GM23338 (cell line): ENCODE measurements at regions not wholly inside any gene's neighbourhood (a gene's known extent, or its start where the extent isn't known, plus 50 kb on each side); places are given as distances from the start of the nearest gene placed in this dataset.

Experiments
- ATAC-seq: fragments of 200-7000 bp; cut with Tn5 transposase; 3 replicates; pipeline ENCODE4 v1.9.1; 2020
- DNase-seq: peaks from one replicate; pipeline ENCODE4 v3.0.0-alpha.2; 2015; ENCODE audit warnings: low spot score
- H2AFZ ChIP-seq: fragments of 200-600 bp; sonication (generic); 2 replicates; pipeline ENCODE4 v1.8.0; 2016; ENCODE audit warnings: antibody characterized with exemption, mild to moderate bottlenecking, moderate library complexity
- H3F3A ChIP-seq: fragments of 200-600 bp; sonication (generic); replicated peaks from 2 replicates; pipeline ENCODE4 v1.8.0; 2017; ENCODE audit warnings: antibody characterized with exemption, mixed run types, low read depth
- H3K27ac ChIP-seq: fragments of 200-600 bp; sonication (generic); 2 replicates; pipeline ENCODE4 v1.6.1; 2016; ENCODE audit warnings: low read depth
- H3K27me3 ChIP-seq: fragments of 200-600 bp; sonication (generic); 2 replicates; pipeline ENCODE4 v1.8.0; 2016; ENCODE audit warnings: mild to moderate bottlenecking, mixed run types, moderate library complexity; ENCODE audit not compliant: insufficient read depth
- H3K36me3 ChIP-seq: fragments of 200-600 bp; sonication (generic); 2 replicates; pipeline ENCODE4 v1.8.0; 2016; ENCODE audit warnings: mild to moderate bottlenecking; ENCODE audit not compliant: insufficient read depth
- H3K4me1 ChIP-seq: fragments of 200-600 bp; sonication (generic); 2 replicates; pipeline ENCODE4 v1.8.0; 2016; ENCODE audit warnings: mild to moderate bottlenecking, moderate library complexity; ENCODE audit not compliant: insufficient read depth
- H3K4me2 ChIP-seq: fragments of 200-600 bp; sonication (generic); 2 replicates; pipeline ENCODE4 v1.7.1; 2017; ENCODE audit warnings: mixed run types
- H3K4me3 ChIP-seq: fragments of 200-600 bp; sonication (generic); 2 replicates; pipeline ENCODE4 v1.6.1; 2016; ENCODE audit warnings: mixed run types
- H3K79me2 ChIP-seq: fragments of 200-600 bp; sonication (generic); replicated peaks from 2 replicates; pipeline ENCODE4 v1.8.0; 2017; ENCODE audit warnings: mild to moderate bottlenecking; ENCODE audit not compliant: insufficient read depth
- H3K9me2 ChIP-seq: fragments of 200-600 bp; sonication (generic); 2 replicates; pipeline ENCODE4 v1.8.0; 2017; ENCODE audit not compliant: insufficient read depth
- H4K20me1 ChIP-seq: fragments of 200-600 bp; sonication (generic); replicated peaks from 2 replicates; pipeline ENCODE4 v1.8.0; 2017; ENCODE audit warnings: mild to moderate bottlenecking; ENCODE audit not compliant: insufficient read depth
- H3K27ac Mint-ChIP-seq: 2 replicates; pipeline ENCODE4 v1.8.0; 2020; ENCODE audit warnings: inconsistent platforms, mild to moderate bottlenecking, moderate library complexity, mixed read lengths
- H3K27me3 Mint-ChIP-seq: 3 replicates; pipeline ENCODE4 v1.8.0; 2022; ENCODE audit warnings: low read depth, mild to moderate bottlenecking, moderate library complexity, mixed read lengths, inconsistent platforms; ENCODE audit not compliant: insufficient read depth, poor library complexity
- H3K36me3 Mint-ChIP-seq: 3 replicates; pipeline ENCODE4 v1.8.0; 2021; ENCODE audit warnings: low read depth, mild to moderate bottlenecking, inconsistent platforms, moderate library complexity, mixed read lengths
- H3K4me1 Mint-ChIP-seq: 3 replicates; pipeline ENCODE4 v1.8.0; 2020; ENCODE audit warnings: mild to moderate bottlenecking, inconsistent platforms, mixed read lengths
- H3K4me3 Mint-ChIP-seq: 3 replicates; pipeline ENCODE4 v1.8.0; 2021; ENCODE audit warnings: moderate library complexity, mild to moderate bottlenecking, inconsistent platforms, mixed read lengths
- H3K9me3 Mint-ChIP-seq: 3 replicates; pipeline ENCODE4 v1.8.0; 2020; ENCODE audit warnings: moderate library complexity, mild to moderate bottlenecking, inconsistent platforms, mixed read lengths
- CREB1 ChIP-seq: fragments of 250-450 bp; sonication (Bioruptor Pico); IDR thresholded peaks from 2 replicates; pipeline ENCODE4 v1.5.0; 2020; ENCODE audit warnings: low read depth, mild to moderate bottlenecking, moderate library complexity
- EZH2 ChIP-seq: fragments of 200-600 bp; sonication (generic); IDR thresholded peaks from one replicate; pipeline ENCODE4 v1.8.0; 2017; ENCODE audit warnings: antibody characterized with exemption, mild to moderate bottlenecking, low read depth; ENCODE audit not compliant: unreplicated experiment
- EZH2phosphoT487 ChIP-seq: fragments of 200-600 bp; sonication (generic); IDR thresholded peaks from one replicate; pipeline ENCODE4 v1.8.1; 2018; ENCODE audit warnings: antibody characterized with exemption; ENCODE audit not compliant: unreplicated experiment
- JUNB ChIP-seq: IDR thresholded peaks from one replicate; pipeline ENCODE4 v1.6.1; 2016; ENCODE audit warnings: antibody characterized with exemption; ENCODE audit not compliant: unreplicated experiment
- NANOG ChIP-seq: IDR thresholded peaks from 2 replicates; pipeline ENCODE4 v1.6.1; 2016; ENCODE audit warnings: antibody characterized with exemption, borderline replicate concordance
- STAT1 ChIP-seq: IDR thresholded peaks from one replicate; pipeline ENCODE4 v1.6.1; 2016; ENCODE audit warnings: antibody characterized with exemption; ENCODE audit not compliant: unreplicated experiment
- ZNF114 ChIP-seq: fragments of 250-450 bp; sonication (Bioruptor Pico); IDR thresholded peaks from 2 replicates; pipeline ENCODE4 v1.5.0; 2020; ENCODE audit warnings: mild to moderate bottlenecking, moderate library complexity
- ZNF331 ChIP-seq: fragments of 250-450 bp; sonication (Bioruptor Pico); IDR thresholded peaks from 2 replicates; pipeline ENCODE4 v1.5.0; 2020; ENCODE audit warnings: low read depth, mild to moderate bottlenecking, moderate library complexity
- TF ChIP-seq, protein P1 (sequence below): fragments of 250-450 bp; sonication (Bioruptor Pico); IDR thresholded peaks from 2 replicates; pipeline ENCODE4 v1.5.0; 2020; ENCODE audit warnings: mild to moderate bottlenecking, moderate library complexity
- TF ChIP-seq, protein P2 (sequence below), 2 experiments: fragments of 200-600 bp in 1 of 2; sonication (generic) in 1 of 2; conservative IDR thresholded peaks; 2 replicates each; pipeline versions ENCODE4 v1.5.1 to v1.6.1; 2016 to 2017; ENCODE audit warnings: antibody characterized with exemption in 2 of 2, low read depth in 2 of 2, mild to moderate bottlenecking in 2 of 2, moderate library complexity in 1 of 2
- TF ChIP-seq, protein P3 (sequence below): IDR thresholded peaks from 2 replicates; pipeline ENCODE4 v1.6.1; 2016; ENCODE audit warnings: antibody characterized with exemption

DNA sequence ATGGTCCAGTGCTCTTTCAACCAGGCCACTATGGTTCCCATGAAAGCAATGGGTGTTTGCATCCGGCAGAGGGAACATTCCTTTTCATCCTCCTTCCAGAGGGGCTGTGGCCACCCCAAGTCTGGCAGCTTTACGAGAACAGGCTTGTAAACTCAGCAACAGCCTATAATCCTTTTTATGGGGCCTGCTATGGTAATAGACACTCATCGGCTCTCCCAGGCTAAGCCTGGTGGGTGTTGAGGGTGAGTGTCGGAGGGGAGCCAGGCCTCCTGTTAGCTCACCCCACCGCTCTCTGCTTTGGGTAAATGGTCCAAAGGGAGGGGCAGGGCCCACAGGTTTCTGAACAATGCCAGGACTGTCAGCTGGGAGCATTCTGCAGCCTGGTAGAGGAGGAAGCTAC, 111.6 kb upstream of the CD82 start (continued):
- TF ChIP-seq, protein P1, sequence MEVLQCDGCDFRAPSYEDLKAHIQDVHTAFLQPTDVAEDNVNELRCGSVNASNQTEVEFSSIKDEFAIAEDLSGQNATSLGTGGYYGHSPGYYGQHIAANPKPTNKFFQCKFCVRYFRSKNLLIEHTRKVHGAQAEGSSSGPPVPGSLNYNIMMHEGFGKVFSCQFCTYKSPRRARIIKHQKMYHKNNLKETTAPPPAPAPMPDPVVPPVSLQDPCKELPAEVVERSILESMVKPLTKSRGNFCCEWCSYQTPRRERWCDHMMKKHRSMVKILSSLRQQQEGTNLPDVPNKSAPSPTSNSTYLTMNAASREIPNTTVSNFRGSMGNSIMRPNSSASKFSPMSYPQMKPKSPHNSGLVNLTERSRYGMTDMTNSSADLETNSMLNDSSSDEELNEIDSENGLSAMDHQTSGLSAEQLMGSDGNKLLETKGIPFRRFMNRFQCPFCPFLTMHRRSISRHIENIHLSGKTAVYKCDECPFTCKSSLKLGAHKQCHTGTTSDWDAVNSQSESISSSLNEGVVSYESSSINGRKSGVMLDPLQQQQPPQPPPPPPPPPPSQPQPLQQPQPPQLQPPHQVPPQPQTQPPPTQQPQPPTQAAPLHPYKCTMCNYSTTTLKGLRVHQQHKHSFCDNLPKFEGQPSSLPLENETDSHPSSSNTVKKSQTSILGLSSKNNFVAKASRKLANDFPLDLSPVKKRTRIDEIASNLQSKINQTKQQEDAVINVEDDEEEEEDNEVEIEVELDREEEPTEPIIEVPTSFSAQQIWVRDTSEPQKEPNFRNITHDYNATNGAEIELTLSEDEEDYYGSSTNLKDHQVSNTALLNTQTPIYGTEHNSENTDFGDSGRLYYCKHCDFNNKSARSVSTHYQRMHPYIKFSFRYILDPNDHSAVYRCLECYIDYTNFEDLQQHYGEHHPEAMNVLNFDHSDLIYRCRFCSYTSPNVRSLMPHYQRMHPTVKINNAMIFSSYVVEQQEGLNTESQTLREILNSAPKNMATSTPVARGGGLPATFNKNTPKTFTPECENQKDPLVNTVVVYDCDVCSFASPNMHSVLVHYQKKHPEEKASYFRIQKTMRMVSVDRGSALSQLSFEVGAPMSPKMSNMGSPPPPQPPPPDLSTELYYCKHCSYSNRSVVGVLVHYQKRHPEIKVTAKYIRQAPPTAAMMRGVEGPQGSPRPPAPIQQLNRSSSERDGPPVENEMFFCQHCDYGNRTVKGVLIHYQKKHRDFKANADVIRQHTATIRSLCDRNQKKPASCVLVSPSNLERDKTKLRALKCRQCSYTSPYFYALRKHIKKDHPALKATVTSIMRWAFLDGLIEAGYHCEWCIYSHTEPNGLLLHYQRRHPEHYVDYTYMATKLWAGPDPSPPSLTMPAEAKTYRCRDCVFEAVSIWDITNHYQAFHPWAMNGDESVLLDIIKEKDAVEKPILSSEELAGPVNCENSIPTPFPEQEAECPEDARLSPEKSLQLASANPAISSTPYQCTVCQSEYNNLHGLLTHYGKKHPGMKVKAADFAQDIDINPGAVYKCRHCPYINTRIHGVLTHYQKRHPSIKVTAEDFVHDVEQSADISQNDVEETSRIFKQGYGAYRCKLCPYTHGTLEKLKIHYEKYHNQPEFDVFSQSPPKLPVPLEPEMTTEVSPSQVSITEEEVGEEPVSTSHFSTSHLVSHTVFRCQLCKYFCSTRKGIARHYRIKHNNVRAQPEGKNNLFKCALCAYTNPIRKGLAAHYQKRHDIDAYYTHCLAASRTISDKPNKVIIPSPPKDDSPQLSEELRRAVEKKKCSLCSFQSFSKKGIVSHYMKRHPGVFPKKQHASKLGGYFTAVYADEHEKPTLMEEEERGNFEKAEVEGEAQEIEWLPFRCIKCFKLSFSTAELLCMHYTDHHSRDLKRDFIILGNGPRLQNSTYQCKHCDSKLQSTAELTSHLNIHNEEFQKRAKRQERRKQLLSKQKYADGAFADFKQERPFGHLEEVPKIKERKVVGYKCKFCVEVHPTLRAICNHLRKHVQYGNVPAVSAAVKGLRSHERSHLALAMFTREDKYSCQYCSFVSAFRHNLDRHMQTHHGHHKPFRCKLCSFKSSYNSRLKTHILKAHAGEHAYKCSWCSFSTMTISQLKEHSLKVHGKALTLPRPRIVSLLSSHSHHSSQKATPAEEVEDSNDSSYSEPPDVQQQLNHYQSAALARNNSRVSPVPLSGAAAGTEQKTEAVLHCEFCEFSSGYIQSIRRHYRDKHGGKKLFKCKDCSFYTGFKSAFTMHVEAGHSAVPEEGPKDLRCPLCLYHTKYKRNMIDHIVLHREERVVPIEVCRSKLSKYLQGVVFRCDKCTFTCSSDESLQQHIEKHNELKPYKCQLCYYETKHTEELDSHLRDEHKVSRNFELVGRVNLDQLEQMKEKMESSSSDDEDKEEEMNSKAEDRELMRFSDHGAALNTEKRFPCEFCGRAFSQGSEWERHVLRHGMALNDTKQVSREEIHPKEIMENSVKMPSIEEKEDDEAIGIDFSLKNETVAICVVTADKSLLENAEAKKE (CRISPR knock-in tag), result no peak
- TF ChIP-seq ZNF114, result no peak
- no peak for TF ChIP-seq CREB1 (CRISPR knock-in tag)
- no peak for TF ChIP-seq EZH2
- TF ChIP-seq, protein P2, sequence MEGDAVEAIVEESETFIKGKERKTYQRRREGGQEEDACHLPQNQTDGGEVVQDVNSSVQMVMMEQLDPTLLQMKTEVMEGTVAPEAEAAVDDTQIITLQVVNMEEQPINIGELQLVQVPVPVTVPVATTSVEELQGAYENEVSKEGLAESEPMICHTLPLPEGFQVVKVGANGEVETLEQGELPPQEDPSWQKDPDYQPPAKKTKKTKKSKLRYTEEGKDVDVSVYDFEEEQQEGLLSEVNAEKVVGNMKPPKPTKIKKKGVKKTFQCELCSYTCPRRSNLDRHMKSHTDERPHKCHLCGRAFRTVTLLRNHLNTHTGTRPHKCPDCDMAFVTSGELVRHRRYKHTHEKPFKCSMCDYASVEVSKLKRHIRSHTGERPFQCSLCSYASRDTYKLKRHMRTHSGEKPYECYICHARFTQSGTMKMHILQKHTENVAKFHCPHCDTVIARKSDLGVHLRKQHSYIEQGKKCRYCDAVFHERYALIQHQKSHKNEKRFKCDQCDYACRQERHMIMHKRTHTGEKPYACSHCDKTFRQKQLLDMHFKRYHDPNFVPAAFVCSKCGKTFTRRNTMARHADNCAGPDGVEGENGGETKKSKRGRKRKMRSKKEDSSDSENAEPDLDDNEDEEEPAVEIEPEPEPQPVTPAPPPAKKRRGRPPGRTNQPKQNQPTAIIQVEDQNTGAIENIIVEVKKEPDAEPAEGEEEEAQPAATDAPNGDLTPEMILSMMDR (conservative IDR thresholded peaks at IDR 0.05; ENCODE audit: low read depth in 2 of 2), result no peak
- TF ChIP-seq EZH2phosphoT487, result no peak
- TF ChIP-seq ZNF331 (CRISPR knock-in tag), result no peak
- no peak for TF ChIP-seq JUNB
- no peak for TF ChIP-seq STAT1

DNA sequence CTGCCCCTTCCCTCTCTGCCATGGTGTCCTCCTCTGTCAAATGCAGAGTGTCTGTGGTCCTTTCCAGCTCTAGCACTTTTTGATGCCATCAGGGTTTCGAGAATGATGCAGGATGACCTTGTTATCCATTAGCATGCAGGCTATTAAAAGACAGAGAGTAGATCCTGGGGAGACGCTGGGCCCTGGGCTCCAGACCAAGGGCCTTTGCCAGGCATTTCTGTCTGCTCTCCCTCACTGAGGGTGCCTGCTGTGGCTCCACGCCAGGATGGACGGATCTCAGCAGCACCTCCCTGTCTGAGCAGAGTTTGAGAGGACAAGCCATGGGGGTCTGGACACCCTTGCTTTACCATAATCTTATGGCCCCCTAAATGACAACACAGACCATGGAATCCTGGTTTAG, 110.8 kb upstream of the CD82 start:
- Mint-ChIP-seq H3K36me3 (no peaks in the 10 kb centered on the region), H3K9me3 (no peaks in the 10 kb centered on the region), H3K4me3 (no peak overlapping the region), H3K27me3 (peaks cover 9% of the 10 kb centered on the region), H3K27ac (no peak overlapping the region), H3K4me1 (no peaks in the 10 kb centered on the region)
- no peak for ATAC-seq
- H3F3A ChIP-seq, result no peaks in the 10 kb centered on the region
- no peak overlapping the region for H3K4me2 ChIP-seq
- TF ChIP-seq NANOG (no peak), EZH2phosphoT487 (no peak), EZH2 (no peak), JUNB (no peak), STAT1 (no peak)
- TF ChIP-seq, protein P2 (conservative IDR thresholded peaks at IDR 0.05; ENCODE audit: low read depth in 2 of 2), result no peak
- TF ChIP-seq, protein P3, sequence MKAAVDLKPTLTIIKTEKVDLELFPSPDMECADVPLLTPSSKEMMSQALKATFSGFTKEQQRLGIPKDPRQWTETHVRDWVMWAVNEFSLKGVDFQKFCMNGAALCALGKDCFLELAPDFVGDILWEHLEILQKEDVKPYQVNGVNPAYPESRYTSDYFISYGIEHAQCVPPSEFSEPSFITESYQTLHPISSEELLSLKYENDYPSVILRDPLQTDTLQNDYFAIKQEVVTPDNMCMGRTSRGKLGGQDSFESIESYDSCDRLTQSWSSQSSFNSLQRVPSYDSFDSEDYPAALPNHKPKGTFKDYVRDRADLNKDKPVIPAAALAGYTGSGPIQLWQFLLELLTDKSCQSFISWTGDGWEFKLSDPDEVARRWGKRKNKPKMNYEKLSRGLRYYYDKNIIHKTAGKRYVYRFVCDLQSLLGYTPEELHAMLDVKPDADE, result no peak
- no peaks in the 10 kb centered on the region for H4K20me1 ChIP-seq
- no peaks in the 10 kb centered on the region for H3K4me1 ChIP-seq
- no peak for DNase-seq
- H3K27me3 ChIP-seq, result no peaks in the 10 kb centered on the region
- no peak overlapping the region for H2AFZ ChIP-seq
- H3K4me3 ChIP-seq, result no peak overlapping the region
- no peaks in the 10 kb centered on the region for H3K79me2 ChIP-seq
- H3K27ac ChIP-seq, result no peak overlapping the region
- no peaks in the 10 kb centered on the region; the same call in 1 of the 2 replicates for H3K36me3 ChIP-seq
- H3K9me2 ChIP-seq, result no peaks in the 10 kb centered on the region
